MCF 10A (cell line): ENCODE measurements at regions not wholly inside any gene's neighbourhood (a gene's known extent, or its start where the extent isn't known, plus 50 kb on each side); places are given as distances from the start of the nearest gene placed in this dataset.

Experiments used
- BruUV-seq: library from RNA; stranded (reverse); fragments of 400-500 nt; replicated peaks from 2 replicates; lab custom pipeline; 2021; lab: Mats Ljungman, UMichigan
- CTCF ChIA-PET: fragments of 300-600 bp; sonication (Branson Sonifier 250); formaldehyde crosslinking; extraction: SDS; loops from one replicate; lab custom pipeline; 2021; ENCODE audit warnings: antibody characterized with exemption, inconsistent platforms; lab: Yijun Ruan, JAX
- POLR2A ChIA-PET: fragments of 300-600, 350-650 bp; sonication (Branson Sonifier 250); formaldehyde crosslinking; extraction: SDS; loops from one replicate; lab custom pipeline; 2020; ENCODE audit warnings: antibody characterized with exemption, inconsistent platforms; lab: Yijun Ruan, JAX
- DNase-seq: peaks from one replicate; pipeline ENCODE4 v3.0.0-alpha.2; 2018; ENCODE audit not compliant: unreplicated experiment
- H3K27ac Mint-ChIP-seq: one replicate; pipeline ENCODE4 v1.8.0; 2022; ENCODE audit warnings: mild to moderate bottlenecking, low read depth, mixed read lengths; ENCODE audit not compliant: unreplicated experiment
- H3K27me3 Mint-ChIP-seq: one replicate; pipeline ENCODE4 v1.8.0; 2022; ENCODE audit warnings: mixed read lengths; ENCODE audit not compliant: insufficient read depth, unreplicated experiment
- H3K36me3 Mint-ChIP-seq: one replicate; pipeline ENCODE4 v1.8.0; 2022; ENCODE audit warnings: mild to moderate bottlenecking, moderate library complexity, mixed read lengths; ENCODE audit not compliant: insufficient read depth, unreplicated experiment
- H3K4me1 Mint-ChIP-seq: one replicate; pipeline ENCODE4 v1.8.0; 2022; ENCODE audit warnings: mixed read lengths; ENCODE audit not compliant: insufficient read depth, unreplicated experiment
- H3K4me3 Mint-ChIP-seq: one replicate; pipeline ENCODE4 v1.8.0; 2022; ENCODE audit warnings: mild to moderate bottlenecking, moderate library complexity, mixed read lengths; ENCODE audit not compliant: unreplicated experiment
- H3K9me3 Mint-ChIP-seq: one replicate; pipeline ENCODE4 v1.8.0; 2022; ENCODE audit warnings: mixed read lengths; ENCODE audit not compliant: unreplicated experiment
- CTCF ChIP-seq: fragments of 200-600 bp; IDR thresholded peaks from one replicate; pipeline ENCODE4 v1.8.0; 2022; ENCODE audit warnings: antibody characterized with exemption, mild to moderate bottlenecking; ENCODE audit not compliant: unreplicated experiment
- intact Hi-C: fragments of 100-400 bp; cut with micrococcal nuclease; formaldehyde crosslinking; loops from 2 replicates; pipeline ENCODE4 v1.14.1; 2022

DNA sequence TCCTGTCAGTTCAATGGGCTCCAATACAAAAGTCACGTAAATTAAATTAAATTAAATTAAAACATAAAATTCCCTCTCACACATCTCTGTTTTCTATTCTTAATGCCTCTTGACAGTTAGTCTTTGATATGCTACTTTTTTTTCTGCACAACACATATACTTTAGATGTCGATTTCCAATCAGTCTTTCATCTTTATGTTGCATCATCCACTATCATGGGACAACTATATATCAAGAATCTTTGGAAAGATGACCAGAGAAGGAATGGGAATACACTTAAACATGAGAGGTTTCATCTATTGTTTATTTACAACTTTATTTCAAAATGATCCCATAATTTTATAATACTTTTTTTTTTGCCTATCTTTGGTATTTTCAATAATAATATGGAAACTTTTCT is 733.3 kb upstream of the FANCL start:
- peaks cover 10% of the 10 kb centered on the region for H3K4me1 Mint-ChIP-seq
- no peaks in the 10 kb centered on the region for H3K36me3 Mint-ChIP-seq
- BruUV-seq = no TSS peak
- TF ChIP-seq CTCF = no peak
- intact Hi-C loops = no loop called here
- H3K9me3 Mint-ChIP-seq = no peaks in the 10 kb centered on the region
- CTCF ChIA-PET = interaction anchor here (0.6 kb wide), 1 partner anchor 16 kb away, joined by 3 read pairs; no protein-coding TSS in a partner anchor
- no peak overlapping the region for H3K4me3 Mint-ChIP-seq
- POLR2A ChIA-PET = interaction anchor here (1.0 kb wide), 1 partner anchor 79 kb away, joined by 4 read pairs; no protein-coding TSS in a partner anchor
- no peaks in the 10 kb centered on the region for H3K27me3 Mint-ChIP-seq
- no peak for DNase-seq
- H3K27ac Mint-ChIP-seq = no peak overlapping the region

- H3K36me3 Mint-ChIP-seq = no peaks in the 10 kb centered on the region
- DNase-seq = no peak
- TF ChIP-seq CTCF = no peak
- POLR2A ChIA-PET = interaction anchor here (0.7 to 1.0 kb wide), 2 partner anchors 36 to 78 kb away, joined by 3 to 4 read pairs; no protein-coding TSS in a partner anchor
- no peaks in the 10 kb centered on the region for H3K9me3 Mint-ChIP-seq
- H3K27ac Mint-ChIP-seq = no peak overlapping the region
- CTCF ChIA-PET = interaction anchor here (0.6 to 2.0 kb wide), 4 partner anchors 10 to 211 kb away, joined by 3 to 6 read pairs (median 5); no protein-coding TSS in a partner anchor
- no peaks in the 10 kb centered on the region for H3K27me3 Mint-ChIP-seq
- intact Hi-C loops = no loop called here
- H3K4me3 Mint-ChIP-seq = no peak overlapping the region
- peaks cover 10% of the 10 kb centered on the region for H3K4me1 Mint-ChIP-seq
- BruUV-seq = no TSS peak
These were observed 732.7 kb upstream of the FANCL start for GRCh38 chr2:58973811-58974281.

- BruUV-seq = no TSS peak
- Mint-ChIP-seq H3K4me1 (peaks cover 17% of the 10 kb centered on the region), H3K27ac (no peak overlapping the region), H3K9me3 (no peaks in the 10 kb centered on the region), H3K27me3 (no peaks in the 10 kb centered on the region), H3K36me3 (no peaks in the 10 kb centered on the region), H3K4me3 (no peak overlapping the region)
- no peak for DNase-seq
- ChIA-PET CTCF (interaction anchor here (0.6 to 2.0 kb wide), 6 partner anchors 8 to 1610 kb away, joined by 3 to 6 read pairs (median 4); no protein-coding TSS in a partner anchor), POLR2A (no interaction called here)
- TF ChIP-seq CTCF = no peak
- intact Hi-C loops = no loop called here
These were observed 731.6 kb upstream of the FANCL start for GRCh38 chr2:58972737-58973136.

- H3K4me1 Mint-ChIP-seq = peaks cover 22% of the 10 kb centered on the region
These were observed 730.6 kb upstream of the FANCL start for GRCh38 chr2:58971511-58972360.

More at GRCh38 chr2:58971511-58972360, 730.6 kb upstream of the FANCL start:
- H3K4me3 Mint-ChIP-seq = no peak overlapping the region
- TF ChIP-seq CTCF = no peak
- ChIA-PET POLR2A (interaction anchor here (0.6 kb wide), 1 partner anchor 280 kb away, joined by 3 read pairs; no protein-coding TSS in a partner anchor), CTCF (interaction anchor here (1.4 to 2.0 kb wide), 2 partner anchors 18 to 80 kb away, joined by 6 read pairs; no protein-coding TSS in a partner anchor)
- no peaks in the 10 kb centered on the region for H3K27me3 Mint-ChIP-seq
- no peak overlapping the region for H3K27ac Mint-ChIP-seq
- BruUV-seq = no TSS peak
- H3K36me3 Mint-ChIP-seq = no peaks in the 10 kb centered on the region
- H3K9me3 Mint-ChIP-seq = no peaks in the 10 kb centered on the region
- intact Hi-C loops = no loop called here
- DNase-seq = no peak
